Epithelial cell of esophagus (primary cell): ENCODE measurements at regions not wholly inside any gene's neighbourhood (a gene's known extent, or its start where the extent isn't known, plus 50 kb on each side); places are given as distances from the start of the nearest gene placed in this dataset.

ENCODE experiments used
- DNase-seq: peaks from one replicate; pipeline ENCODE4 v3.0.0; 2010; ENCODE audit warnings: low read depth
- H3K4me3 ChIP-seq: 2 replicates; pipeline ENCODE4 v1.5.1; 2011; ENCODE audit warnings: mild to moderate bottlenecking, low read length, control low read depth
- TF ChIP-seq, protein P1 (sequence below): IDR thresholded peaks from 2 replicates; pipeline ENCODE4 v1.5.1; 2011; ENCODE audit warnings: low read depth, mild to moderate bottlenecking, low read length, control low read depth, inconsistent platforms; ENCODE audit not compliant: insufficient read depth; ENCODE audit errors: missing control alignments

DNA sequence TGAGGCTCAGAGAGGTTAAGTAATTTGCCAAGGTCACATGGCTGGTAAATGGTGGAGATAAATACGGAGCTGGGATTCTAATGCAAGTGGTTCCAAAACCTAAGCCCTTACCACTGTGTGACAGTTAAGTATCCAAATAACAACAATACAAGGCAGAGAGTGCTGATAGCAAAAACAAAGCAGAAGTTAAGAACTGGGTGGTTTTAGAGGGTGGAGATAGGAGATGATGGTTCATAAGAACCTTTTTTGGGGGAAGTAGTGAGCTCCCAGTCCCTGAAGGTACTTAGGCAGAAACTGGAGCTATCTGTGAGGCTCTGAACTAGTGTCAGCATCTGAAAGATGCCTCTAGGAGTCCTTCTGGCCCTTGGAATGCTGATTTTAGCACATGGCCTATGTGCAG lies 56.2 kb upstream of the UBE2L5 start:
- TF ChIP-seq, protein P1, sequence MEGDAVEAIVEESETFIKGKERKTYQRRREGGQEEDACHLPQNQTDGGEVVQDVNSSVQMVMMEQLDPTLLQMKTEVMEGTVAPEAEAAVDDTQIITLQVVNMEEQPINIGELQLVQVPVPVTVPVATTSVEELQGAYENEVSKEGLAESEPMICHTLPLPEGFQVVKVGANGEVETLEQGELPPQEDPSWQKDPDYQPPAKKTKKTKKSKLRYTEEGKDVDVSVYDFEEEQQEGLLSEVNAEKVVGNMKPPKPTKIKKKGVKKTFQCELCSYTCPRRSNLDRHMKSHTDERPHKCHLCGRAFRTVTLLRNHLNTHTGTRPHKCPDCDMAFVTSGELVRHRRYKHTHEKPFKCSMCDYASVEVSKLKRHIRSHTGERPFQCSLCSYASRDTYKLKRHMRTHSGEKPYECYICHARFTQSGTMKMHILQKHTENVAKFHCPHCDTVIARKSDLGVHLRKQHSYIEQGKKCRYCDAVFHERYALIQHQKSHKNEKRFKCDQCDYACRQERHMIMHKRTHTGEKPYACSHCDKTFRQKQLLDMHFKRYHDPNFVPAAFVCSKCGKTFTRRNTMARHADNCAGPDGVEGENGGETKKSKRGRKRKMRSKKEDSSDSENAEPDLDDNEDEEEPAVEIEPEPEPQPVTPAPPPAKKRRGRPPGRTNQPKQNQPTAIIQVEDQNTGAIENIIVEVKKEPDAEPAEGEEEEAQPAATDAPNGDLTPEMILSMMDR, result no peak
- no peak for DNase-seq

DNA sequence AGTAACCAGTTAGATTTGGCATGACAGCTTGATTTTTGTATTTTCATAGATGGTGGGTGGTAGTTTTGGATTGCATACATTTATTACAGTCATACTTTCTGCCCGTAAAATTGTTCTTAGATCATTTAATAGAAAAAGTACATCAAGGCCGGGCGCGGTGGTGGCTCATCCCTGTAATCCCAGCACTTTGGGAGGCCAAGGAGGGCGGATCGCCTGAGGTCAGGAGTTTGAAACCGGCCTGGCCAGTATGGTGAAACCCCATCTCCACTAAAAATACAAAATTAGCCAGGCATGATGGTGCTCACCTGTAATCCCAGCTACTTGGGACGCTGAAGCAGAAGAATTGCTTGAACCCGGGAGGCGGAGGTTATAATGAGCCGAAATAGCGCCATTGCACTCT lies 55.0 kb upstream of the UBE2L5 start:
- no peak overlapping the region for H3K4me3 ChIP-seq
- DNase-seq, result no peak
- TF ChIP-seq, protein P1, result no peak

More for the DNA sequence above, 56.2 kb upstream of the UBE2L5 start:
- H3K4me3 ChIP-seq, result no peak overlapping the region

- TF ChIP-seq, protein P1, result no peak
- DNase-seq, result no peak
- no peak overlapping the region for H3K4me3 ChIP-seq
These were observed 52.1 kb upstream of the UBE2L5 start for GRCh38 chr13:30370146-30370545.

DNA sequence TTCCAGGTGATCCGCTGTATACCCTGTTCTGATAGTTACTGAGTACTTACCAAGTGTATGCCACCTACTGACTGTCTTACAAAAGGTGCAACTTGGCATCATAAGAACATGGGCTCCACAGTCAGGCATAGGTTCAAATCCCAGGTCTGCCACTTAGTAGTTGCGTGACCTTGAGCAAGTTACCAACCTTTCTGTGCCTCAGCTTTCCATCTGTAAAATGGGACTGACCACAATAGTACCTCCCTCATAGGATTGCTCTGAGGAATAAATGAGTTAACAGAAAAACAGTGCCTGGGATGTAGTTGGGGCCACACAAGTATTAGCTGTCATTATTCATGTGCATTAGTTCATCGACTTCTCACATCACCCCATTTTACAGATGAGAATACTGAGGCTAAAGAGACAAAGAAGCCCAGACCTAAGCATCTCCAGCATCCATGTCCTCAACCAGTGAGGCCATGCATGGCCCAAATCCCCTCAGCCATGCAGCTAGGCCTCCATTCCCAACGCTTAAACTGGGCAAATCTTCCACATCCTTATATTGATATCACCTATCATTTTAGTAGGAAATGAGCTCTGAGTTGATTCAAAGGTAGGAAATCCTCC lies 51.3 kb upstream of the UBE2L5 start:
- no peak for DNase-seq
- no peak overlapping the region for H3K4me3 ChIP-seq
- TF ChIP-seq, protein P1, result no peak

DNA sequence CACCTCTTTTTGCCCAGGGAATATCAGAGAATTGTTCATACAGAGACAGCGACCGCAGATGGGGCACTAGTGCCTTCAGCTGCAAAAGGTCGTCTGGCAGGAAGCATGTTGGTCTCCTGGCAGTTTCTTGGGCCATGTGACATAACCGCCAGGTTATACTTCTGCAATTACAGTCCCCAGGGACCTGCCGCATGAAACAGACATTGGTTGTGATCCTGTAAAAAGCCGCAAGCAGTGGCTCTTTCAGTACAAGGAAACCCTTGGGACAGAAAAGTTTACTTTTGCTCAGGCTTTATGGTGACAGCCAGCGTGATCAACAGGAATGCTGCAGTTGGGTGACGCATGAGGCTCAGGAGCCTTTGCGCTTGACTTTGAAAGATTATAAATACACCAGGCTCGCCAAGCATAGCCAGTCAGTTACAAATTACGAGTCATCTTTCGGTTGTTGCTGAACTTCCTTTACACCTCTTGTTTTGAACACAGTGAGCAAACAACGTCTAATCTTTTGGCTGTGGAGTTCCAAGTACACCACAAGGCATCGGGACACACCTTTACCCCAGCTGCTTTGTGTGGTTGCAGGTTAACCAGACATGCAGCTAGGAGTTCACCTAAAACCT lies 50.5 kb upstream of the UBE2L5 start:
- peak; percentile 65 for DNase-seq
- H3K4me3 ChIP-seq, result no peak overlapping the region

More for the DNA sequence above, 50.5 kb upstream of the UBE2L5 start:
- TF ChIP-seq, protein P1, result no peak
